Epithelial cell of esophagus (primary cell): ENCODE measurements at regions not wholly inside any gene's neighbourhood (a gene's known extent, or its start where the extent isn't known, plus 50 kb on each side); places are given as distances from the start of the nearest gene placed in this dataset.

Experiments
- DNase-seq: peaks from one replicate; pipeline ENCODE4 v3.0.0; 2010; ENCODE audit warnings: low read depth
- H3K4me3 ChIP-seq: 2 replicates; pipeline ENCODE4 v1.5.1; 2011; ENCODE audit warnings: mild to moderate bottlenecking, low read length, control low read depth
- CTCF ChIP-seq: IDR thresholded peaks from 2 replicates; pipeline ENCODE4 v1.5.1; 2011; ENCODE audit warnings: low read depth, mild to moderate bottlenecking, low read length, control low read depth, inconsistent platforms; ENCODE audit not compliant: insufficient read depth; ENCODE audit errors: missing control alignments

DNA sequence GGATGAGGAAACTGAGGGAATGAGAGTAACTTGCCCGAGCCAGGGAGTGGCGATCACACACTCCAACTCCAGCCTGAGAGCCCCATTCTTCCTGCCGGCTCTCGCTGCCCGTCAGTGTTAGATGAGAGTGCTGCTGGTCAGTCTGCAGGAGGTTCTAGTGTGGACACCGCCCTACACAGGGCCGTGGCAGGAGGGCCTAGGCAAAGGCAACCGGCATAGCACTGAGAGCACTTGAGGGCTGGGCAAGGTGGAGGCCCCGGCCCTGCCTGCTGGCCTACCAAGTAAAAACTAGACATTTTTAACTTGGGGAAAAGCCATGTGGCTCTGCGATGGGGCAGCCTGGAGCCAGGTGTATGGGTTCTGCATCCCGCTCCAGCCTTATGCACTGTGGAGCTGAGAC is 354.8 kb downstream of the SEC14L1 start:
- DNase-seq = no peak
- no peak for TF ChIP-seq CTCF
- H3K4me3 ChIP-seq = no peak overlapping the region

- DNase-seq = no peak
- H3K4me3 ChIP-seq = no peak overlapping the region
- no peak for TF ChIP-seq CTCF
These were observed 355.6 kb downstream of the SEC14L1 start for GRCh38 chr17:77496401-77496801.

- H3K4me3 ChIP-seq = no peak overlapping the region
- no peak for TF ChIP-seq CTCF
- DNase-seq = no peak
These were observed 356.2 kb downstream of the SEC14L1 start for GRCh38 chr17:77496831-77497577.

DNA sequence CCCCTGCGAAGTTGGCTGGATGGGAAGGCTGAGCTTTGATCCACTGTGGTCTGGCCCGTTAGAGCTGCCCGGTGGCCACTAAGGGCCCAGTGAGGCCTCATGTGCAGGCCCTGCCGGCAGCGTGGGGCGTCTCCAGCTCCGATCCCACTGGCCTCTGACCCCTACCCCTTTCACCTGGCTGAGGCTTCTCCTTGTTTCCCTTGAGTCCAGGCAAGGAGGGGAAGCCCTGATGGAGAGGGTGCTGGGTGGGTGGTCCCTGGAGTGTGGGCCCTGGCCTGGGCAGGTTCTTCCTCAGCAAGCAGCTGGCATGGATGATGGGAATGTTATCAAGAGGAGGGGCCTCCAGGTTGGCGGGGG is 356.8 kb downstream of the SEC14L1 start:
- DNase-seq = no peak
- TF ChIP-seq CTCF = no peak
- H3K4me3 ChIP-seq = no peak overlapping the region

DNA sequence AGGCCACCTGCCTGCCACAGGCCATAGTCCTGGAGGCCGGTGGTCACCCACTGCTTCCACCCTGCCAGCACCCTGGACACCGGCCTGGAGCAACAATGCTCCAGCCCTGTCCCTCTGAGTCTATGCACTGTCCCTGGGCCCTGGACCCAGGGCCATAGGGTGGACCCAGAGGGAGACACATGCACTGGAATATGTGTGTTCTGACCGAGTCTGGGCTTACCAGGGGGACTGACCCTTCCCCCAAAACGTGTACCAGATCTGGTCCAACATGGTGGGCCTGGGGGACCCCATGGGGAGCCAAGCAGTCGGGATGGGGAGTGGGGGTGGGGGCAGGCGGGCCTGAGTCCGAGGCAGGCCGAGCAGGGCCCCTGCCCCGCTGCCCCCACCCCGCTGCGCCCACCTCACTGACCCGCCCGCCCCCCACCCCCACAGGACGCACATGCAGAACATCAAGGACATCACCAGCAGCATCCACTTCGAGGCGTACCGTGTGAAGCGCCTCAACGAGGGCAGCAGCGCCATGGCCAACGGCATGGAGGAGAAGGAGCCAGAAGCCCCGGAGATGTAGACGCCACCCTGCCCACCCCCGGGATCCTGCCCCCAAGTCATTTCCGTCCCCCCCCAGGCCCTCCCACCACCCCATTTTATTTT is 357.4 kb downstream of the SEC14L1 start:
- TF ChIP-seq CTCF = no peak
- no peak for DNase-seq
- H3K4me3 ChIP-seq = no peak overlapping the region

- TF ChIP-seq CTCF = no peak
- no peak overlapping the region for H3K4me3 ChIP-seq
- DNase-seq = no peak
These were observed 358.3 kb downstream of the SEC14L1 start for GRCh38 chr17:77498791-77499698.
